HEK293T (cell line): ENCODE measurements at regions not wholly inside any gene's neighbourhood (a gene's known extent, or its start where the extent isn't known, plus 50 kb on each side); places are given as distances from the start of the nearest gene placed in this dataset.

Experiments
- CTCF ChIA-PET: fragments of 350-600 bp; formaldehyde crosslinking; extraction: SDS; loops from one replicate; lab custom pipeline; 2021; ENCODE audit warnings: antibody characterized with exemption, inconsistent platforms; lab: Yijun Ruan, JAX
- POLR2A ChIA-PET: fragments of 350-600 bp; formaldehyde crosslinking; extraction: SDS; loops from one replicate; lab custom pipeline; 2020; ENCODE audit warnings: antibody characterized with exemption, inconsistent platforms; lab: Yijun Ruan, JAX
- DNase-seq: peaks from one replicate; pipeline ENCODE4 v3.0.0; 2012; ENCODE audit warnings: mixed read lengths; ENCODE audit errors: extremely low spot score
- ARNT ChIP-seq: fragments of 450-650 bp; IDR thresholded peaks from 2 replicates; pipeline ENCODE4 v1.6.1; 2017; ENCODE audit warnings: mild to moderate bottlenecking
- BHLHE40 ChIP-seq: fragments of 450-650 bp; IDR thresholded peaks from 2 replicates; pipeline ENCODE4 v1.6.1; 2016; ENCODE audit warnings: mild to moderate bottlenecking, moderate library complexity, borderline replicate concordance
- CTBP1 ChIP-seq: fragments of 450-650 bp; IDR thresholded peaks from 2 replicates; pipeline ENCODE4 v1.6.1; 2016; ENCODE audit warnings: borderline replicate concordance
- ELF4 ChIP-seq: fragments of 450-650 bp; IDR thresholded peaks from 2 replicates; pipeline ENCODE4 v1.6.1; 2017; ENCODE audit warnings: antibody characterized with exemption
- FOXA1 ChIP-seq: fragments of 450-650 bp; IDR thresholded peaks from 2 replicates; pipeline ENCODE4 v1.6.1; 2016; ENCODE audit warnings: mild to moderate bottlenecking
- FOXK2 ChIP-seq: fragments of 450-650 bp; IDR thresholded peaks from 2 replicates; pipeline ENCODE4 v1.6.1; 2016; ENCODE audit warnings: mild to moderate bottlenecking
- FOXM1 ChIP-seq: fragments of 450-650 bp; IDR thresholded peaks from 2 replicates; pipeline ENCODE4 v1.6.1; 2017; ENCODE audit warnings: mild to moderate bottlenecking, borderline replicate concordance
- HDGF ChIP-seq: fragments of 450-650 bp; IDR thresholded peaks from 2 replicates; pipeline ENCODE4 v1.6.1; 2017; ENCODE audit warnings: antibody characterized with exemption, borderline replicate concordance
- L3MBTL2 ChIP-seq: fragments of 450-650 bp; conservative IDR thresholded peaks from 2 replicates; pipeline ENCODE4 v1.6.1; 2016; ENCODE audit warnings: mild to moderate bottlenecking
- LEF1 ChIP-seq: fragments of 450-650 bp; IDR thresholded peaks from 2 replicates; pipeline ENCODE4 v1.6.1; 2017; ENCODE audit warnings: mild to moderate bottlenecking, borderline replicate concordance
- NFRKB ChIP-seq: fragments of 450-650 bp; IDR thresholded peaks from 2 replicates; pipeline ENCODE4 v1.6.1; 2016; ENCODE audit warnings: mild to moderate bottlenecking, moderate library complexity
- PKNOX1 ChIP-seq: fragments of 450-650 bp; IDR thresholded peaks from 2 replicates; pipeline ENCODE4 v1.6.1; 2016
- SP1 ChIP-seq: fragments of 450-650 bp; IDR thresholded peaks from 2 replicates; pipeline ENCODE4 v1.6.1; 2017
- SUZ12 ChIP-seq: fragments of 450-650 bp; IDR thresholded peaks from 2 replicates; pipeline ENCODE4 v1.6.1; 2016; ENCODE audit warnings: mild to moderate bottlenecking
- TARDBP ChIP-seq: fragments of 450-650 bp; IDR thresholded peaks from 2 replicates; pipeline ENCODE4 v1.6.1; 2016
- ZNF384 ChIP-seq: fragments of 450-650 bp; IDR thresholded peaks from 2 replicates; pipeline ENCODE4 v1.6.1; 2016

DNA sequence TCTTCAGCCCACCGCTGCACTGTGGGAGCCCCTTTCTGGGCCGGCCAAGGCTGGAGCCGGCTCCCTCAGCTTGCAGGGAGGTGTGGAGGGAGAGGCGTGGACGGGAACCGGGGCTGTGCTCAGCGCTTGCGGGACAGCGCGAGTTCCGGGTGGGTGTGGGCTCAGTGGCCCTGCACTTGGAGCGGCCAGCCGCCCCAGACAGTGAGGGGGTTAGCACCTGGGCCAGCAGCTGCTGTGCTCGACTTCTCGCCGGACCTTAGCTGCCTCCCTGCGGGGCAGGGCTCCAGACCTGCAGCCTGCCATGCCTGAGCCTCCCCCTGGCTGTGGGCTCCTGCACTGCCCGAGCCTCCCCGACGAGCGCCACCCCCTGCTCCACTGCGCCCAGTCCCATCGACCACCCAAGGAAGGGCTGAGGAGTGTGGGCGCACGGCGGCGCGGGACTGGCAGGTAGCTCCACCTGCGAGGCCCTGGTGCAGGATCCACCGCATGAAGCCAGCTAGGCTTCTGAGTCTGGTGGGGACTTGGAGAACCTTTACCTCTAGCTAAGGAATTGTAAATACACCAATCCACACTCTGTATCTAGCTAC lies 92.9 kb upstream of the MAST4 start:
- no peak for DNase-seq
- TF ChIP-seq ARNT (no peak), ELF4 (no peak), FOXM1 (no peak), CTBP1 (no peak), FOXA1 (no peak), FOXK2 (no peak), PKNOX1 (no peak), L3MBTL2 (no peak), LEF1 (no peak), TARDBP (no peak)
- POLR2A ChIA-PET = no interaction called here
- CTCF ChIA-PET = no interaction called here

GRCh38 chr5:66507106-66507505 lies 89.1 kb upstream of the MAST4 start:
- CTCF ChIA-PET = interaction anchor here (0.7 kb wide), 1 partner anchor 9 kb away, joined by 3 read pairs; no protein-coding TSS in a partner anchor
- TF ChIP-seq LEF1 (no peak), FOXA1 (no peak), FOXK2 (no peak), HDGF (no peak), TARDBP (no peak), FOXM1 (no peak), SP1 (no peak), L3MBTL2 (no peak), ELF4 (no peak), ARNT (no peak), BHLHE40 (no peak)
- no peak for DNase-seq
- POLR2A ChIA-PET = no interaction called here

DNA sequence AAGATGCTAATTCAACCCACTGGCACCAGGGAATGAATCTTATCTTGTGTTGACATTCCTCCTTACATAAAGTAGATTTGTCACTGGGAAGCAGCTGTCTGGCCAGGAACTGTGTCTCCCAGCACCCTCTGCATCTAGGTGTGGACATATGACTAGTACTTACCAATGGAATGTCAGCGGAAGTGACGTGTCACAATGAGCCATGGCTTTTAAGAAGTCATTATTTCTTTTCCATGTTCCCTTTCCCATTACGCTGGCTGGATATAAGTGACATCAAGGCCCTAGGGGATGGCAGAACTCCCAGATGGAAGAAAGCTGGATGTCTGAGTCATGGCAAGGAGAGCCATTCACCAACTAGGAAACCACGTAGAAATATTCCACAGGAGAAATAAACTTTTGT lies 84.7 kb upstream of the MAST4 start:
- POLR2A ChIA-PET = no interaction called here
- DNase-seq = no peak
- CTCF ChIA-PET = no interaction called here
- TF ChIP-seq ARNT (no peak), NFRKB (no peak), SUZ12 (no peak), BHLHE40 (no peak)

DNA sequence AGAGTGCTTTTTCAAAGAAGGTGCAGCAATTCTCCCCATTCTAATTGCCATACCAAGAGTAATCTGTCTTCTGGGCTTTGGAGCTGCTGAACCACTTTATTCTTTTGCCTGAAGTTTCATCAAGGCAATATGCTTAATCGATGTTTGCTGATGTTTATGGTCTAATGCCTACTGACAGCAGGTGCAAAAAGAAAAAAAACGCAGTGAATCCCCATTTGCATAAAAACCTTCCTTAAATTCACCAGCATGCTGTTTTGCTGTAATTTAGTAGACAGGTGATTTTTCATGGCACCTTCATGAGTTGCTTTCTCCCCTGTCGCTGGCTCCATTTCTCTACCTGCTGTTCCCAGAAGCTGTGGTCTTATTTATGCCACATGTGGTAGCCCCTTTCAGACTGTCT lies 83.1 kb upstream of the MAST4 start:
- no peak for TF ChIP-seq SUZ12
- no peak for TF ChIP-seq LEF1
- no peak for TF ChIP-seq HDGF
- TF ChIP-seq FOXK2 = no peak
- no peak for TF ChIP-seq ARNT
- no peak for TF ChIP-seq L3MBTL2
- no peak for TF ChIP-seq ELF4
- TF ChIP-seq NFRKB = no peak
- TF ChIP-seq FOXA1 = no peak
- no peak for TF ChIP-seq TARDBP
- no peak for TF ChIP-seq FOXM1
- TF ChIP-seq CTBP1 = no peak
- TF ChIP-seq ZNF384 = no peak
- TF ChIP-seq BHLHE40 = no peak
- TF ChIP-seq SP1 = no peak
- no peak for TF ChIP-seq PKNOX1
- CTCF ChIA-PET = no interaction called here
- no peak for DNase-seq
- POLR2A ChIA-PET = no interaction called here

GRCh38 chr5:66515209-66515608 lies 81.0 kb upstream of the MAST4 start:
- POLR2A ChIA-PET = no interaction called here

GRCh38 chr5:66516550-66516949 lies 79.6 kb upstream of the MAST4 start:
- ChIA-PET POLR2A (no interaction called here), CTCF (no interaction called here)
- no peak for DNase-seq
- no peak for TF ChIP-seq CTBP1
- TF ChIP-seq TARDBP = no peak
- no peak for TF ChIP-seq SUZ12
- TF ChIP-seq ARNT = no peak
- no peak for TF ChIP-seq PKNOX1
- no peak for TF ChIP-seq NFRKB
- TF ChIP-seq BHLHE40 = no peak
- no peak for TF ChIP-seq HDGF
- TF ChIP-seq FOXA1 = no peak
- no peak for TF ChIP-seq ELF4
- TF ChIP-seq FOXK2 = no peak
- no peak for TF ChIP-seq ZNF384
- no peak for TF ChIP-seq FOXM1
- TF ChIP-seq LEF1 = no peak

More at GRCh38 chr5:66515209-66515608, 81.0 kb upstream of the MAST4 start:
- TF ChIP-seq CTBP1 = no peak
- TF ChIP-seq L3MBTL2 = no peak
- no peak for TF ChIP-seq TARDBP
- TF ChIP-seq FOXM1 = no peak
- TF ChIP-seq ARNT = no peak
- TF ChIP-seq FOXA1 = no peak
- TF ChIP-seq SUZ12 = no peak
- TF ChIP-seq BHLHE40 = no peak
- TF ChIP-seq LEF1 = no peak
- no peak for TF ChIP-seq NFRKB
- no peak for TF ChIP-seq SP1
- CTCF ChIA-PET = interaction anchor here (0.7 kb wide), 1 partner anchor 209 kb away, joined by 3 read pairs; no protein-coding TSS in a partner anchor
- no peak for DNase-seq
